ENCODE measurements at regions not wholly inside any gene's neighbourhood (a gene's known extent, or its start where the extent isn't known, plus 50 kb on each side); places are given as distances from the start of the nearest gene placed in this dataset.

DNA sequence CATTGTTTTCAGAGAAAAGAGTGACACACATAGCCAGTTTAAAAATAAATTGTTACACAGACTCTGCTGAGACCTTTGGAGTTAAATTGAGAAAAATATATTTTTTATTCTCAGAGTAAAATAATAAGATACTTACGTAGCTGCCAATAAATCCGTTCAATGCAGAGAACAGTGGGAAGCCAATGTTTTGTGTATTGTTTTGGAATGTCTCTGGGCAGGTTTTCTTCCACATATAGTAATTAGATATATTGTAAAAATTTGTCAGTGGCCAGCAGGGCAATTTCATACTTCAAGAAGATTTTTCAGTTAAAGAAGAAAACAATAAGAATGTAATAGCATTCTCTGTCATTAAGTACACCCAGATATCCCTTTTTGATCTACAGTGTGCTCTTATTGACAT lies 999.5 kb upstream of the INTU start:
- Histone ChIP-seq H3K9me3 (no peaks in the 10 kb centered on the region), H3K4me3 (no peak overlapping the region), H3K27me3 (no peaks in the 10 kb centered on the region), H3K27ac (no peak overlapping the region), H3K36me3 (no peaks in the 10 kb centered on the region), H3K4me1 (no peaks in the 10 kb centered on the region)
- WGBS, 2 donors, result 81 to 87% methylated on average over 2 of the region's 2 CpGs
- no peak for ATAC-seq (ENCODE audit: low FRiP score in 2 of 2)
- TF ChIP-seq POLR2A (IDR thresholded peaks at IDR 0.05), result no peak
- TF ChIP-seq, protein P1, sequence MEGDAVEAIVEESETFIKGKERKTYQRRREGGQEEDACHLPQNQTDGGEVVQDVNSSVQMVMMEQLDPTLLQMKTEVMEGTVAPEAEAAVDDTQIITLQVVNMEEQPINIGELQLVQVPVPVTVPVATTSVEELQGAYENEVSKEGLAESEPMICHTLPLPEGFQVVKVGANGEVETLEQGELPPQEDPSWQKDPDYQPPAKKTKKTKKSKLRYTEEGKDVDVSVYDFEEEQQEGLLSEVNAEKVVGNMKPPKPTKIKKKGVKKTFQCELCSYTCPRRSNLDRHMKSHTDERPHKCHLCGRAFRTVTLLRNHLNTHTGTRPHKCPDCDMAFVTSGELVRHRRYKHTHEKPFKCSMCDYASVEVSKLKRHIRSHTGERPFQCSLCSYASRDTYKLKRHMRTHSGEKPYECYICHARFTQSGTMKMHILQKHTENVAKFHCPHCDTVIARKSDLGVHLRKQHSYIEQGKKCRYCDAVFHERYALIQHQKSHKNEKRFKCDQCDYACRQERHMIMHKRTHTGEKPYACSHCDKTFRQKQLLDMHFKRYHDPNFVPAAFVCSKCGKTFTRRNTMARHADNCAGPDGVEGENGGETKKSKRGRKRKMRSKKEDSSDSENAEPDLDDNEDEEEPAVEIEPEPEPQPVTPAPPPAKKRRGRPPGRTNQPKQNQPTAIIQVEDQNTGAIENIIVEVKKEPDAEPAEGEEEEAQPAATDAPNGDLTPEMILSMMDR (IDR thresholded peaks at IDR 0.05), result no peak
- no peak for TF ChIP-seq EP300 (IDR thresholded peaks at IDR 0.05)
- TF ChIP-seq POLR2AphosphoS5 (IDR thresholded peaks at IDR 0.05), result no peak
- no peak for DNase-seq

DNA sequence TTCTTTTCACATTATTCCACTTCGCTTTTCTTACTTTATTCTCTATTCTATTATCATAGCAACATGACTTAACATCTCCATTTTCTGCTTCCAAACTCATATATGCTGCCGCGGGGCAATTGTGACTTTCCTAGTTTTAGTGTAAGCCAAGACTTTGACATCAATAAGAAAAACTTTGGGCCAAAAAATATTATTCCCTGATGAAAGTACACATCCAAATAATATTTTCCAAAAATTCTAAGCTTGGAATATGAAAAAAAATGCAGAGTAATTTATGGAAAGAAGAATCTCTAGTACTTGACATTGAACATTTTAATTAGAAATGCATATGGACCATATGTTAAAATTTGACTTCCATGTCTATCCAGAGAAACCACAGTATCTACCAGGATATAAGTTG lies 995.1 kb upstream of the INTU start:
- TF ChIP-seq POLR2AphosphoS5 (IDR thresholded peaks at IDR 0.05) (no peak), EP300 (IDR thresholded peaks at IDR 0.05) (no peak), POLR2A (IDR thresholded peaks at IDR 0.05) (no peak)
- TF ChIP-seq, protein P1 (IDR thresholded peaks at IDR 0.05), result no peak
- Histone ChIP-seq H3K4me3 (no peak overlapping the region), H3K9me3 (no peaks in the 10 kb centered on the region), H3K36me3 (no peaks in the 10 kb centered on the region), H3K27me3 (no peaks in the 10 kb centered on the region), H3K4me1 (no peaks in the 10 kb centered on the region), H3K27ac (no peak overlapping the region)
- 87 to 88% methylated on average over 3 of the region's 3 CpGs for WGBS, 2 donors
- DNase-seq, result no peak
- no peak for ATAC-seq (ENCODE audit: low FRiP score in 2 of 2)

DNA sequence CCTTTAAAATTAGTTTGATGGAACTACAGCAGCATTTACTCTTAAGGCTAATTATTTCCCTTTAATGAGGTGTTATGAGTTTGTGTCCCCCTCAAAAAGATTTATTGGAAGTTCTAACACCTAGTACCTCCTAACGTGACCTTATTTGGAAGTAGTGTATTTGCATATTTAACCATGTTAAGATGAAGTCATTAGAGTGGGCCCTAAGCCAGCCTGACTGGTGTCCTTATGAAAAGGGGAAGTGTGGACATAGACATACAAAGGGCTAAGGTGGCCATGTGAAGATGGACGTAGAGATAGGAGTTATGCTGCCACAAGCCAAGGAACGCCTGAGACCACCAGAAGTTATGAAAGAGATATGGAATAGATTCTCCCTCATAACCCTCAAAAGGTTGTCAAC lies 985.4 kb upstream of the INTU start:
- no peaks in the 10 kb centered on the region for H3K27me3 ChIP-seq
- no peaks in the 10 kb centered on the region for H3K36me3 ChIP-seq
- no peak for DNase-seq
- H3K27ac ChIP-seq, result no peak overlapping the region
- 78 to 91% methylated on average over 3 of the region's 3 CpGs for WGBS, 2 donors
- H3K4me3 ChIP-seq, result no peak overlapping the region
- no peaks in the 10 kb centered on the region for H3K4me1 ChIP-seq
- no peak for ATAC-seq (ENCODE audit: low FRiP score in 2 of 2)
- TF ChIP-seq POLR2A (IDR thresholded peaks at IDR 0.05) (no peak), POLR2AphosphoS5 (IDR thresholded peaks at IDR 0.05) (no peak), EP300 (IDR thresholded peaks at IDR 0.05) (no peak)
- TF ChIP-seq, protein P1 (IDR thresholded peaks at IDR 0.05), result no peak
- H3K9me3 ChIP-seq, result no peaks in the 10 kb centered on the region

DNA sequence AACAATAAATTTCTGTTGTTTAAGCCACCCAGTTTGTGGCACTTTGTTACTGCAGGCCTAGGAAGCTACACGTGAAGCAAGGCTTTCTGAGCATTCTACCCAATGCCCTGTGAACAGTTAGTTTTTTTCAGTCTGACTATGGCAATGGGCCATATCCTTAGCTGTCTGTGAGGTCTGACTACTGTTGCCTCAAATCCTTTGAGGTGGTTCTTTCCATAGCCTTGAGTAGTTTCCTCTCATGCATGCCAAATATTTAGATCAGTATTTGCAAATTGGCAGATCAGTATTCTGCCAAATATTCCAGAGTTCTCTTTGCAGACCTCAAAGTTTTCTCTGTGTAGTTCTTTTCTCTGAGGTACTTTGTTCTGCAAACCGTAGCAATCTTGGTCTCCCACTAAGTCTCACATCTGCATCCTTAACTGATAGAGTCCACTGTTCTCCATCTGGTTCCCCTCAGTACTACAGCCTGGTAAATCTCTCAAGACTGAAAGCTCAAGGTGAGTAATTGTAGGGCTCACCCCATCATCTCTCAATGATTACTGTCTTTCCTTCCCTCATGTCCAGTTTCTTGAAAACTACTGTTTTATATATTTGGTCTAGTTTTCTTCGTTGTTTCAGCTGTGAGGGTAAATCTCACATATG lies 984.9 kb upstream of the INTU start:
- H3K4me3 ChIP-seq, result no peak overlapping the region
- H3K27me3 ChIP-seq, result no peaks in the 10 kb centered on the region
- no peaks in the 10 kb centered on the region for H3K36me3 ChIP-seq
- H3K4me1 ChIP-seq, result no peaks in the 10 kb centered on the region
- no peak overlapping the region for H3K27ac ChIP-seq
- TF ChIP-seq POLR2A (IDR thresholded peaks at IDR 0.05) (no peak), EP300 (IDR thresholded peaks at IDR 0.05) (no peak), POLR2AphosphoS5 (IDR thresholded peaks at IDR 0.05) (no peak)
- TF ChIP-seq, protein P1 (IDR thresholded peaks at IDR 0.05), result no peak
- 61 to 70% methylated on average over 3 of the region's 3 CpGs for WGBS, 2 donors
- DNase-seq (no peak), ATAC-seq (ENCODE audit: low FRiP score in 2 of 2) (no peak)
- H3K9me3 ChIP-seq, result no peaks in the 10 kb centered on the region

DNA sequence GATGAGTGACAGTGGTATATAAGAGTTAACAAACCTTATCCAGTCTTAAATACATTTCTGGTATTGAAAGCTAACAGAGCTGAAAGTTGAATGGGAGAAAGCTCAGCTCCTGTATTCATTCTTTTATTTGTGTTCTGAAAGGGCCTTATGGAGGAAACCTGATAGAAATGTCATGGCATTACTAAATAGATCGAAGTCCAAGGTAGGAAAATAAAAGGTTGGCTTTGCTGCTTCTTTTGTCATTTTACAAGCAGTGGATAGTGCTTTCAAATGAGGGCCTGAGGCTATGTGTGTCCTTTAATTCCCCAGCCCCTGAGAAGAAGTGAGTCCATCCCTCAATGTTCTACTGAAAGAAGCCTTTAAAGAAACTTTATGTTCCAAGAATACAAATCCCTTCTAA lies 974.3 kb upstream of the INTU start:
- 78 to 81% methylated on average over 1 of the region's 1 CpG for WGBS, 2 donors
- Histone ChIP-seq H3K9me3 (no peaks in the 10 kb centered on the region), H3K27me3 (no peaks in the 10 kb centered on the region), H3K4me1 (no peaks in the 10 kb centered on the region), H3K4me3 (no peak overlapping the region), H3K27ac (no peak overlapping the region), H3K36me3 (no peaks in the 10 kb centered on the region)
- DNase-seq (no peak), ATAC-seq (ENCODE audit: low FRiP score in 2 of 2) (no peak)
- TF ChIP-seq, protein P1 (IDR thresholded peaks at IDR 0.05), result no peak
- no peak for TF ChIP-seq EP300 (IDR thresholded peaks at IDR 0.05)
- no peak for TF ChIP-seq POLR2AphosphoS5 (IDR thresholded peaks at IDR 0.05)
- no peak for TF ChIP-seq POLR2A (IDR thresholded peaks at IDR 0.05)
